HG02763 (cell line): ENCODE measurements at regions not wholly inside any gene's neighbourhood (a gene's known extent, or its start where the extent isn't known, plus 50 kb on each side); places are given as distances from the start of the nearest gene placed in this dataset.

Experiments
- ATAC-seq: cut with Tn5 transposase; IDR thresholded peaks from one replicate; pipeline ENCODE4 v1.9.1; 2021; ENCODE audit warnings: mild to moderate bottlenecking, moderate library complexity; ENCODE audit not compliant: unreplicated experiment

GRCh38 chr6:121499666-121500065 lies 64.2 kb downstream of the GJA1 start:
- no peak for ATAC-seq

DNA sequence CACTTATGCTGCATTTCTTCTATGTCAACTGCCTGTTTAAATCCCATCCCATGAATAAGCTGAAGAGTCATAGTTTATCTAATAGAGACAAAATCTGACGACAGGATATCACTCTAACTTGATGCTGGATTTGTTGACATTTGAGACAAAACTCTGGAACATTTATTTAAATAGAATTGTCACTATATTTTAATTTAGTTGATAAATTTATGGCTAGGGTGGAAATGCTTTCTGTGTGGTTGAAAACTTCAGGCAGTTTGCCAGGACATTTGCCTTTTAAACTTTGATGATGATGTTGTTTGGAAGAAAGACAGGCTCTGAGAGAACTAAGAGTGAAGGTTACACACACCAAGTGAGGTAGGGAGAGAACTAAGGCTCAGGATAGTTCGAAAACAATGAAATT lies 68.1 kb downstream of the GJA1 start:
- no peak for ATAC-seq

DNA sequence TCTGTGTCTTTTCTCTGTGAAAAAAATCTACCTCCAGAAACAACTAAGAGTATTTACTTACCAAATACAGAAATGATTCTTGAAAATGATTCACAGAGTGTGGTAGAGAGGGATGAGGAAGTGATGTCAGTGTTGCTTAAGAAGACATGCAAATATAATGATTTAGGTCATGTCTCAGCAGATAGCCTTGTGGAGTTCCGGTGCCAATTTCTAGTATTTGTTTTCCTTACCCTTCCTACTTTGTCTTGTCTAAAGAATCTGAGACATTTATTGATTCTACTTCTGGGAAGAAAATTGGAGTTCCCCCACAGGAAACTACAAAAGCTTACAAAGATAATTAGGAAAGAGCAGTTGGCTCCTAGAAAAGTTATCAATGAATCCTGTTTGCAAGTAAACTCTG lies 68.8 kb downstream of the GJA1 start:
- ATAC-seq, result no peak

DNA sequence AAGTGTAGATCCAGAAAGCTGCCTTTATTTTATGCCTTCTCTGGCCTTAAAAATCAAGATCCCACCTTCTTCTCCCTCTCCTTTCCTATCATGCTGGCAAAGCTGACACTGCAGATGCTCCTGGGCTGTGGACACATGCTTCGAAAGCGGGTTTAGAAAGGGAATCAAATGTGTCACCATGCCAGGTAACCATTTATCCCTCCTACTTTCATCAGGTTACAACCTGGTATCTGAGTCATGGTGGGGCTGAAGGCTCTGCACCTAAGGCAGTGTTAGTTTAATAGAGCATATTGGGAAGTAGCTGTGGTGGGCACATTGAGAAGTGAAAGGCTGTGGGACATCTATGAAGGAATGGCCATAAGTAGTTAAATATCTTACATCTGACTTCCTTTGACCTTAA lies 69.8 kb downstream of the GJA1 start:
- ATAC-seq, result no peak

DNA sequence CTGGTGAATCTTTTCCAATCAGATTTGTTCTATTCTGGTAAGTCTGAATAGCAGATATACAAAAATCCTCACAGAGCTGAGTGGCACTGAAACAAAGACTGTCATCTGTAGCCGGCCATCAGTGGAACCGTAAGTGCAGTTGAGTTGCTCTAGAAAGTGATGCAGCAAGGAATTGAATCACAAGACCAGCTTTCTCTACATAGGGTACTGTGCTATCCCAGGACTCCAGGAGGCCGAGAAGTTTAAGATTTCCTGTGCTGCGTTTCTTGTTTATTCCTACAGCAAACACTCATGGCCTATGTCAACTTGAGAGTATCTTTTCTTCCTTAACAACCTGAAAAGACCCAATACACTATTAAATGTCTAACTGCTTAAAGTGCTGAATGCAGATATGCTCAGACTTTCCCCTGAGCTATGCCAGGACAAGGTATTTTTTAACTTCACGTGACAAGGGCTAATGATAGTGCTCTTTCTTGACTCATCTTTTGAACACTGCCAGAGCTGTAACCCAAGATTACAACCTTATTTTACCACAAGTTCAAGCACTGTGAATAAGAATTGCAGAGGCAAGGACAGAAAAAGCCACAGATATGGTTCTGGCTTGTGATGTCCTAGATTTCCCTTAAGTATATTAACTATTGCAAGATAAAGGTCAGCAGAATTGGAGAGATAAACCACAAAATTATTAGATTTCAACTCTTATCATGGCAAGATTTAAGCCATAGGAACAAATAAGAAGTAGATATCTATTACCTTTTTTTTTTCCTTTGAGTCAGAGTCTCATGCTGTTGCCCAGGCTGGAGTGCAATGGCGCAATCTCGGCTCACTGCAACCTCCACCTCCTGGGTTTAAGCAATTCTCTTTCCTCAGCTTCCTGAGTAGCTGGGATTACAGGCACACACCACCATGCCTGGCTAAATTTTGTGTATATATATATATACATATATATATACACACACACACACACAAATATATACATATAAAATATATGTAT lies 71.6 kb downstream of the GJA1 start:
- no peak for ATAC-seq

- no peak for ATAC-seq
Measured at GRCh38 chr6:121510568-121511177, 75.2 kb downstream of the GJA1 start.

- ATAC-seq, result no peak
Measured at GRCh38 chr6:121515630-121516265, 80.3 kb downstream of the GJA1 start.

- no peak for ATAC-seq
Measured at GRCh38 chr6:121516331-121516730, 80.9 kb downstream of the GJA1 start.

DNA sequence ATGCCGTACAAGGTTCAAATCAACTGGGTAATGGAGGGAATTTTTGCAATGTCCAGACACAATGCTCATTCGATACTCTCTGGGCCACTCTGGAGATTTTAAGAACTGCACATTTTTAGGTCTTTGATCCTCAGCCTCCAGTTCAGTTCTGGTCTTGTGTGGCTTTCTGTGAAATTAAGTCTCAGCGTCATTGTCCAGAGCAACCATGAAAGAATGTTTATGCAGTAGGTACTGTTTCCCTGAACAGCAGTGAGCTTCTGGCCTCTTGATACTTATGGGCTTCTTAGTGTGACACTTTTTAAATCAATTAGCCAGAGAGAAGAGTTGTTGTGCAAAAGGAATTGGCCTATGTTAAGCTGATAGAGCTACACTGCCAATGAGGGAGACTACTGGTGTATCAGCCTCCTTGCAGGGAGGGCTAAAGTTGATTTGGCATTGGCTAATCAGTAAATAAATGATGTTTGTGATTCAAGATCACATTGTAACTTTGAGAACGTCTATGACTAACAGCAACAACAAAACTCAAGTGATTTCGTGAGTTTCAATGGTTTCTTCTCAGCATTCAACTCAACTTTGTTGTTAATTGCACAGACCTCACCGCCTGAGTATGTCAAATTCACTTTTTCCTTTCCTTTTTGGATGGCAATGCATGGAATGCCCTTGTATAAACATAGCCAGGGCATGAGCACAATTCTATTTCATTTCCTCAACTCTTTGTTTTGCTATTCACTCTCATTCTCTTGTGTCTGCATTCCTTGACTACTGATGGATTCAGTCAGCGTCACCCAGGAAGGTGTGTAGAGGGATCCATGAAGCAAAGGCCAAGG lies 85.1 kb downstream of the GJA1 start:
- no peak for ATAC-seq

DNA sequence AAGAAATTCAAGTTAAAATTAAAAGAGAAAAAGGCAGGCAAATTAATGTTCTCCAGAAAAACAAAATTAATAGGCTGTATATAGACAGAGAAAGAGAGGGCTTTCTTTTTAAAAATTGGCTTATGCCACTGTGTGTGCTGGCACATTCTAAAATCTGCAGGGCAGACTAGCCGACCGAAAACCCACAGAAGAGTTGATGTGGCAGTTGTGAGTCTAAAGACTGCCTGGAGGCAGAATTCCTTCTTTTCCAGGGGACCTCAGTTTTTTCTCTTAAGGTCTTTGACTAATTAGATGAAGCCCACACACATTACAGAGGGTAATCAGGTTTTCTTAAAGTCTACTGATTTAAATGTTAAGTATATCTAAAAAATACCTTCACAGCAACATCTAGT lies 85.7 kb downstream of the GJA1 start:
- no peak for ATAC-seq

GRCh38 chr6:121522265-121522664 lies 86.8 kb downstream of the GJA1 start:
- ATAC-seq, result no peak

DNA sequence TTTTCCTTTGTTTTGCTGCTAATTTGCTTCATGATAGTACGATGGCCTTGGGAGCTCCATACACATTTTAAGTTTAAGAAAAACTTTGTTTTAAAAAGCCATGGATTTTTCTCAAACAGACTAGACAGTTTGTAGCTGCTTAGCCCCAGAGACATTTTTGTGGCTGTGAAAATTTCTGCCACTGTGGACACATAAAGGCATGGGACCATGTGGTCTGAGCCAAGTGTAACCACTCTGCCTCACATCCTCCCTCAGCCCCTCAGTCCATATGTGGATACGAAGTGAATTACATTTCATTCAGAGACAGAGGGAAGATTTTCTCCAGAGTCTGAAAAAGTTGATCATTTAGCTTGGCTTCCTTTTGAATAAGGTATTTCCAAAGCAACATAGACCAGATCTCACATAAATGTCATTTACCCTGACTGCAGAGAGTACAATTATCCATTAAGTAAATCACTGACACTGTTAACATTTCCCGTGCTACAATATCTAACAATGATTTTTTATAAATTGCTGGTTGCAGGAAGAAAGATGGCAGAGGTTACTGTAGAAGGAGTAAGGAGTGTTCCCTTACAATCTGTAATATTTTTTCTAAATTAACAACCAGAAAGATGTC lies 87.4 kb downstream of the GJA1 start:
- ATAC-seq, result no peak

- no peak for ATAC-seq
Measured at GRCh38 chr6:121523628-121524027, 88.2 kb downstream of the GJA1 start.

DNA sequence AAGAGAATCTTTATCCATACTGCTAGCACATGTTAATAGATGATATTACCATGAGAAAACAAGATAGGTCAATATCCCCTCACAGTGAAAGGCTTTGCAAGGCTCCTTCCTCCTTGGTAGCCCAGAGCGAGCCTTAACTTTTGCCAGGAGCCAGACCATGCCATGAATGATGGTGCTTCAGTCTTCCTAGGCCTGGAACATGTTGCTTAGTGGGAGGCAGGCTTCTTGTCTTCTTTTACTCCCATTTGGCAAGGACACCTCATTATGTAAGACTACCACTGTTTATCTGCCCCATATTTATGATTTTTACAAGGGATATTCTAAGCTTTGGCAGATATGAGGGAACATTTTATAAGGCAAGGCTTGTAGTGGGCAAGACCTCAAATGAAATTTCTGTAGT lies 90.8 kb downstream of the GJA1 start:
- ATAC-seq, result no peak

DNA sequence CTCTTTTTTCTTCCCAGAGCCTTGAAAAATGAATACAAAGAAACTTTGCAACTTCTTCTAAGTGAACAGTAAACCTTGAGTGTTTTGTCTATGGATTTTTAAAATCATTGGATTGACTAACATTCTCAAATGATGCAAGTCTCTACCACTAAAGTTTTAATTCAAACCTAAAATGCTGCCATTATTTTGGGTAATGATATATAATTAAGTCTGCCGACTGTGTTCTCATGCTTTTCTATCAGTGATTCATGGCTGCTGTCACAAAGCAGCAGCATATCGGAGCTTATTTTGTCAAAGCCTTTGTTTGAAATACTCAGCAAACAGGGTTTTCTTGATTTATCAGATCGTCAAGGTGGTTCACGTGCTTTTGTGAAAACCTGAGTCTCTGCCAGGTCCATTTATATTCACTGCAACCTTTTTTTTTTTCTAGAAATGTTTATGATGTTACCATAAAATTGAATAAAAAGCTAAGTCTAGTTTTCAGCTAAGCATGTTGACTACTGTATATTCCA lies 96.3 kb downstream of the GJA1 start:
- no peak for ATAC-seq

- no peak for ATAC-seq
Measured at GRCh38 chr6:121533321-121533841, 97.9 kb downstream of the GJA1 start.

DNA sequence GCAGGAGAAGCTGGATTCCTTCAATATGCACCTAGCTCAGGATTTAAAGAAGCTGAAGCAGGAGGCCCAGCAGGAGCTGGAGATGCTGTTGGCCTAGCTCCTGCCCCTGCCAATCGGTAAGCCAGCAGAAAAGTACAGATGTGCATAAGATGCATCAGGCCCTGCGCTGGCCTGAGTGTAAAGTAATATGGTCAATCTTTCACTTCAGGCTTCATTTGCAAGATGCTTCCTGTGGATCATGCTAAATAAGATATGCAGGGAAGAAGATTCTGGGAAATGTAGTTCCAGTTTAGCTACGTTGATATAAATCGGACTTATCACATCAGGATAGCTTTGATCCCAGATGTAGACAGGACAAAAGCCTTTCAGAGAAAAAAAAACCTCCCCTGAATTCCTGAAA lies 100.3 kb downstream of the GJA1 start:
- ATAC-seq, result no peak

- ATAC-seq, result no peak
Measured at GRCh38 chr6:121536345-121536744, 100.9 kb downstream of the GJA1 start.

- ATAC-seq, result no peak
Measured at GRCh38 chr6:121539439-121539838, 104.0 kb downstream of the GJA1 start.

- ATAC-seq, result no peak
Measured at GRCh38 chr6:121540210-121540609, 104.8 kb downstream of the GJA1 start.
